Lung microvascular endothelial cell (primary cell): ENCODE measurements at regions not wholly inside any gene's neighbourhood (a gene's known extent, or its start where the extent isn't known, plus 50 kb on each side); places are given as distances from the start of the nearest gene placed in this dataset.
A peak's percentile ranks its signal among the peaks of the same experiment; 100 is the strongest.
"Not testable (repeated sequence)": the region's sequence is repeated elsewhere in the genome, so short reads cannot be mapped to it uniquely, and the experiment has no call there.

ENCODE experiments used
- DNase-seq, 2 donors: peaks; one replicate each; pipeline versions ENCODE4 v3.0.0 to v3.0.0-alpha.2; 2010; ENCODE audit warnings: low read depth in 2 of 2

- DNase-seq, result no peak
Measured at GRCh38 chr18:41058351-41059125, 896.5 kb upstream of the PIK3C3 start.

DNA sequence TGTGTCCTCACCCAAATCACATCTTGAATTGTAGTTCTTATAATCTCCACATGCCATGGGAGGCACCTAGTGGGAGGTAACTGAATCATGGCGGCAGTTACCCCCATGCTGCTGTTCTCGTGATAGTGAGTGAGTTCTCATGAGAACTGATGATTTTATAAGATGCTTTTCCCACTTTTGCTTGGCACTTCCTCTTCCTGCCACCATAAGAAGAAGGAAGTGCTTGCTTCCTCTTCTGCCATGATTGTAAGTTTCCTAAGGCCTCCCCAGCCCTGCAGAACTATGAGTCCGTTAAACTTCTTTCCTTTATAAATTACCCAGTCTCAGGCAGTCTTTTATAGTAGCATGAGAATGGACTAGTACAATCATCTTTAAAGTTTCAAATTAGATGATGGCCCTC, 902.4 kb upstream of the PIK3C3 start:
- no peak for DNase-seq

GRCh38 chr18:41046250-41046649, 908.8 kb upstream of the PIK3C3 start:
- not testable (repeated sequence) for DNase-seq

- DNase-seq, result no peak
Measured at GRCh38 chr18:41043876-41044275, 911.2 kb upstream of the PIK3C3 start.

- DNase-seq, result no peak
Measured at GRCh38 chr18:41042866-41043265, 912.2 kb upstream of the PIK3C3 start.

DNA sequence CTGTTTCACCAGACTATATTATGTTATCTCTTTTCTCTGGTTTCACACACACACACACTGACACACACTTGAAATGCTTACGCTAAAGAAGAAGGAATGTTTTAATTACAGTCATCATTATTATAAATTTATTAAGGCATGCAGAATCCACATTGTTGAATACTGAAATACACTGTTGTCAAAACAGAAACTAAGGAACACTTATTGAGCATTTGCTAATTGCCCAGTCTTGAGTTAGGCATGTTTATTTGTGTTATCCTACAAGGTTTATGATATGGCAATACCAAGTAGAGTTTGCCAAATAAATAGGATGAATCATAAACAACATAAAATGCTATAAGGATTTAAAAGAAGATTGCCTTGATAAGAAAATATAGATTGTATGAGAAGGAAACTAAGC, 917.0 kb upstream of the PIK3C3 start:
- no peak for DNase-seq

DNA sequence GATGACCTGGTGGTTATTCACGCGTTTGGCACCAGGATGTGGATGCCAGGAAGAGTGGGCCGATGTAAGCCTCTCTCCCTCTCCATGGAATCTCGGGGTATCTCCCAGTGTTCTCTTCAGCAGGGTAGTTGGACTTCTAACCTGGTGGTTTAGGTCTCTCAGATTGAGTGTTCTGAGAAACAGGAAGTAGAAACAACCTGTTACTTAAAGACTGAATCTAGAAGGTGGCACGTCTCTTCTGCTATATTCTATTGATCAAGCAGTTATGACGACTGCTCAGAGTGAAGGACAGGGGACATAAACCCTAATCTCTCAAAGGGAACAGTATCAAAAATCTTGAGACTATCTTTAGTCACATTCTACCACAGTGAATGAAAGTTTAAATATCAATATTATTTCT, 918.7 kb upstream of the PIK3C3 start:
- no peak for DNase-seq

GRCh38 chr18:41034413-41034812, 920.6 kb upstream of the PIK3C3 start:
- DNase-seq, result no peak

DNA sequence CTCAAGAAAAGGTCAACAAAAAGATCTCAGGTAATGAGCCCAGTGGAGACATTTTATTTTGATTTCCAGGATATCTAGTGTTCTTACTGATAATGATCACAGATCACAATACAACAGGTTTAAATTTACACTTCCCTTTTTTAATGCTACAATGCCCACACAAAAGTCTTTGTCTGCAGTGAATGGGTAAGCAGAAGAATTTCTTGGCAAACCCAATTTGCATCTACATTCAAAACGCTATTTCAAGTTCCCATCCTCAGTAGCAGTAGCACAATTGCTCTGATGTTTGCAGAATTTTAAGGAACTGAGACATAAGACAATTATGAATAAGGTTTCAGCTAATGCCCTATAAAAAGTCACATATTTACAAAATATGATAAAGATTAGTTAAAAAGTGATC, 929.4 kb upstream of the PIK3C3 start:
- no peak for DNase-seq

DNA sequence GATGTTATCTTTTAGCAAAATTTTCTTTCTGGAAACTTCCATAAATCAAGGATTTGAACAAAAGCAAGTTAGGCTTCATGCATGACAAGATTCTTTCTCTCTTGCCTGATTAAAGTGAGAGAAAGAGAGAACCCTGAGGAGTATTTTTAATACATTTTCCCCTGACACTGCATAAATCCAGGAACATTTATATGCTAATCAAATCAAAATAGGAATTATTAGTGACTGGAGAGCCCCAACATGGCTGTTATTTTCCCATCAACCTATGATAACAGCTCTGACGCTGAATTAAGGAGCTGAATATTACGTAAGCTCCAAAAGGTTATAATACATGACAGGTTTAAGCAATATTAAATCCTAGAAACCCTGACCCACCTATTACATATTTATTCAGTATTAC, 930.2 kb upstream of the PIK3C3 start:
- DNase-seq, result no peak

DNA sequence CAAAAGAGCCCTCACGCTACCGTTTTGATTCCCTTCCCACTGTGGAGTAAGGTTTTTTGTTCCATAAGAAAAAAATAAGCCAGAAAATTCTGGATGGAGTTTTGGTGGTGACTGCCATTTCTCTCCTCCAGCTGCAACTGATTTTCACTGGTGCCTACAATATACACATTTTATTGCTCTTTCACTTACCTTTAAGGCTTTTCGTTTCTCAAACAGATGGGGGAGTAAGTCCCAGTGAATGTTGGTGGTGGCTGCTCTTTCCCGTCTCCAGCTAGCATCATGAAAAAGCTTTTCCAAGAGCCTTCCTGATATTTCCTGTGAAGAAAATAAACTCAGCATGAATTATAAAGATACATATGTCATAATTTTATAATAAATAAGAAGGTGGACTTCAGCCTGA, 932.5 kb upstream of the PIK3C3 start:
- DNase-seq, result no peak

- DNase-seq, result no peak
Measured at GRCh38 chr18:41021089-41021488, 933.9 kb upstream of the PIK3C3 start.

DNA sequence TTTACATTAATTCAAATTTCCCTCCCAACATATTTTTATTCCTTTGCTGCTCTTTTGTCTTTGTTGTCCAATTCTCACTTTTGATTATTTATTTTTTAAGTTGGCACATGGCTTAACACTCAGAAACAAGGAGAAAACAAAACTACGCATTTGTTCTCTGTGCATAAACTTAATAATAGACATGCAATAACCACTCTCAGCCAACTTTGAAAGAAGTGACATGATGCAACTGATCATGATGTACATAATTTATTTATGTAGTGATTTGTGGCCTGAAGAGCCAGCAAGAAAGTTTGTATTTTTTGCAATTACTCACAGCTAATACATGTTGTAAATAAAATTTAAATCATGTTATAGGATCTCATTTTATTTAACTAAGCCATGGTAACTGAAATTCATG, 942.8 kb upstream of the PIK3C3 start:
- DNase-seq, result no peak

DNA sequence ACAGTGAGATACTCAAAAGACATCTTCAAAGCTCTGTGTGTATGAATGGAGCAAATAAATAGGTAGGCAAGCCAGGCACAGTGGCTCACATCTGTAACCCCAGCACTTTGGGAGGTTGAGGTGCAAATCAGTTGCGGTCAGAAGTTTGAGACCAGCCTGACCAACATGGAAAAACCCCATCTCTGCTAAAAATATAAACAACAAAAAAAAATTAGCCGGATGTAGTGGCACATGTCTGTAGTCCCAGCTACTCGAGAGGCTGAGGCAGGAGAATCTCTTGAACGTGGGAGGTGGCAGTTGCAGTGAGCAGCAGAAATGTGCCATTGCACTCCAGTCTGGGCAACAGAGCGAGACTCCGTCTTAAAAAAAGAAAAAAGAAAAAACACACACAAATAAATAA, 945.1 kb upstream of the PIK3C3 start:
- no peak for DNase-seq

GRCh38 chr18:41004324-41004723, 950.7 kb upstream of the PIK3C3 start:
- DNase-seq, result no peak

DNA sequence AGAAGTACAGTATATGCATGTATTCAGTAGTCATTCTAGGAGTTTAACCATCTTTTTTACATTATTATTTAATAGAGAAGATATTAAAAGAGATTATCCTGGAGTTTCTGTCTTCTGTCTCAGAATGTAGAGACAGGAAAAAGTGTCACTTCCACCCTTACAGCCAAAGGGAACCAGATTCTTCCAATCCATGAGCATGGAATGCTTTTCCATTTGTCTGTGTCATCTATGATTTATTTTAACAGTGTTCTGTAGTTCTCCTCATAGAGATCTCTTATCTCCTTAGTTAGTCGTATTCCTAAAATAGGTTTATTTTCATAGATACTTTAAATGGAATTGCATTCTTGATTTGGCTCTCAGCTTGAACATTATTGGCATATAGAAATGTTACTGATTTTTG, 959.5 kb upstream of the PIK3C3 start:
- peak in 1 of 2 donors; percentile 29 for DNase-seq

DNA sequence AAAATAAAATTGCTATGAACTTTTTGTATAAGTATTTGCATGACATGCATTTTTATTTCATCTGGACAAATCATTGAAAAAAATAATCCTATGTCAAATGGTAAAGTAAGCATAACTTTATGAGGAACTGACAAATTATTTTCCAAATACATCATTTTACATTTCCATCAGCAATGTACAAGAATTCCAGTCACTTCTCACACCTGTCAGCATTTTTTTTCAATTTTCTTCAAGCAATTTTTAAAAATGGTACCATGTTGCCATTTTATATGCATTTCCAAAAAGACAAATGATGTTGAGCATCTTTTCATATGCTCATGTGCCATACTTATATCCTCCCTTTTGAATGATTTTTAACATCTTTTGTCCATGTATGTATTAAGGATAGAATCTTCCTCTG, 961.7 kb upstream of the PIK3C3 start:
- DNase-seq, result no peak

GRCh38 chr18:40987581-40987980, 967.5 kb upstream of the PIK3C3 start:
- no peak for DNase-seq

- no peak for DNase-seq
Measured at GRCh38 chr18:40985436-40985835, 969.6 kb upstream of the PIK3C3 start.

GRCh38 chr18:40984856-40985255, 970.2 kb upstream of the PIK3C3 start:
- DNase-seq, result peak; percentile 10 to 53

- no peak for DNase-seq
Measured at GRCh38 chr18:40983835-40984234, 971.2 kb upstream of the PIK3C3 start.

GRCh38 chr18:40980171-40980570, 974.9 kb upstream of the PIK3C3 start:
- no peak for DNase-seq

- DNase-seq, result no peak
Measured at GRCh38 chr18:40976050-40976449, 979.0 kb upstream of the PIK3C3 start.

DNA sequence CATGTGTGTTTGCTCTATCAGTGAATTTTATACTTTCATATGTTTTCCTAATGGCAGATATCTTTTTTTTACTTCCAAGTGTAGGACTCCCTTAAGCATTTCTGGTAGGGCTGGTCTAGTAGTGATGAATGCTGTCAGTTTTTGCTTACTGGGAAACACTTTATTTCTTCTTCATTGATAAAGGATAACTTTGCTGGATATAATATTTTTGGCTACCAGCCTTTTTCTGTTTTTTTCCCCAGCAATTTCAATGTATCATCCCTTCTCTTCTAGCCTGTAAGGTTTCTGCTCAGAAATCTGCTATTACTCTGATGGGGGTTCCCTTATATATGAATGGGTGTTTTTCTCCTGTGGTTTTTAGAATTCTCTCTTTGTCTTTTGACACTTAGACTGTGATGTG, 980.6 kb upstream of the PIK3C3 start:
- DNase-seq, result no peak
